ENCODE measurements at regions not wholly inside any gene's neighbourhood (a gene's known extent, or its start where the extent isn't known, plus 50 kb on each side); places are given as distances from the start of the nearest gene placed in this dataset.

GRCh38 chr2:60047944-60048525 lies 505.4 kb downstream of the BCL11A start:
- DNase-seq (ENCODE audit: low spot score) = no peak

- DNase-seq (ENCODE audit: low spot score) = no peak
Observed at GRCh38 chr2:60047347-60047746, 506.1 kb downstream of the BCL11A start.

GRCh38 chr2:60046529-60046928 lies 506.9 kb downstream of the BCL11A start:
- DNase-seq (ENCODE audit: low spot score) = no peak

GRCh38 chr2:60045456-60045855 lies 508.0 kb downstream of the BCL11A start:
- DNase-seq (ENCODE audit: low spot score) = no peak

- DNase-seq (ENCODE audit: low spot score) = no peak
Observed at GRCh38 chr2:60044484-60044883, 509.0 kb downstream of the BCL11A start.

GRCh38 chr2:60042023-60042422 lies 511.4 kb downstream of the BCL11A start:
- DNase-seq (ENCODE audit: low spot score) = no peak

GRCh38 chr2:60033325-60033724 lies 520.1 kb downstream of the BCL11A start:
- DNase-seq (ENCODE audit: low spot score) = no peak

- DNase-seq (ENCODE audit: low spot score) = no peak
Observed at GRCh38 chr2:60029566-60029883, 523.9 kb downstream of the BCL11A start.

GRCh38 chr2:60028849-60029565 lies 524.4 kb downstream of the BCL11A start:
- DNase-seq (ENCODE audit: low spot score) = no peak

- DNase-seq (ENCODE audit: low spot score) = no peak
Observed at GRCh38 chr2:60025496-60025895, 528.0 kb downstream of the BCL11A start.

- no peak for DNase-seq (ENCODE audit: low spot score)
Observed at GRCh38 chr2:60023256-60023985, 530.0 kb downstream of the BCL11A start.

- no peak for DNase-seq (ENCODE audit: low spot score)
Observed at GRCh38 chr2:60007671-60008070, 545.8 kb downstream of the BCL11A start.

GRCh38 chr2:60003076-60003475 lies 550.4 kb downstream of the BCL11A start:
- DNase-seq (ENCODE audit: low spot score) = no peak

GRCh38 chr2:60002183-60002867 lies 551.1 kb downstream of the BCL11A start:
- no peak for DNase-seq (ENCODE audit: low spot score)

GRCh38 chr2:60000686-60001085 lies 552.8 kb downstream of the BCL11A start:
- no peak for DNase-seq (ENCODE audit: low spot score)

GRCh38 chr2:59998324-59998723 lies 555.1 kb downstream of the BCL11A start:
- DNase-seq (ENCODE audit: low spot score) = no peak

- no peak for DNase-seq (ENCODE audit: low spot score)
Observed at GRCh38 chr2:59997371-59997770, 556.1 kb downstream of the BCL11A start.

- DNase-seq (ENCODE audit: low spot score) = no peak
Observed at GRCh38 chr2:59996855-59997254, 556.6 kb downstream of the BCL11A start.

- no peak for DNase-seq (ENCODE audit: low spot score)
Observed at GRCh38 chr2:59993726-59994125, 559.7 kb downstream of the BCL11A start.

- no peak for DNase-seq (ENCODE audit: low spot score)
Observed at GRCh38 chr2:59988341-59988740, 565.1 kb downstream of the BCL11A start.

GRCh38 chr2:59986511-59986910 lies 566.9 kb downstream of the BCL11A start:
- DNase-seq (ENCODE audit: low spot score) = no peak

GRCh38 chr2:59985923-59986322 lies 567.5 kb downstream of the BCL11A start:
- DNase-seq (ENCODE audit: low spot score) = no peak
